ENCODE measurements at regions not wholly inside any gene's neighbourhood (a gene's known extent, or its start where the extent isn't known, plus 50 kb on each side); places are given as distances from the start of the nearest gene placed in this dataset.
"Not testable (repeated sequence)": the region's sequence is repeated elsewhere in the genome, so short reads cannot be mapped to it uniquely, and the experiment has no call there.

- not testable (repeated sequence) for DNase-seq
Observed at GRCh38 chr1:60913708-60914107, 168.7 kb upstream of the NFIA start.

GRCh38 chr1:60913039-60913438 is 169.3 kb upstream of the NFIA start:
- DNase-seq, result no peak

DNA sequence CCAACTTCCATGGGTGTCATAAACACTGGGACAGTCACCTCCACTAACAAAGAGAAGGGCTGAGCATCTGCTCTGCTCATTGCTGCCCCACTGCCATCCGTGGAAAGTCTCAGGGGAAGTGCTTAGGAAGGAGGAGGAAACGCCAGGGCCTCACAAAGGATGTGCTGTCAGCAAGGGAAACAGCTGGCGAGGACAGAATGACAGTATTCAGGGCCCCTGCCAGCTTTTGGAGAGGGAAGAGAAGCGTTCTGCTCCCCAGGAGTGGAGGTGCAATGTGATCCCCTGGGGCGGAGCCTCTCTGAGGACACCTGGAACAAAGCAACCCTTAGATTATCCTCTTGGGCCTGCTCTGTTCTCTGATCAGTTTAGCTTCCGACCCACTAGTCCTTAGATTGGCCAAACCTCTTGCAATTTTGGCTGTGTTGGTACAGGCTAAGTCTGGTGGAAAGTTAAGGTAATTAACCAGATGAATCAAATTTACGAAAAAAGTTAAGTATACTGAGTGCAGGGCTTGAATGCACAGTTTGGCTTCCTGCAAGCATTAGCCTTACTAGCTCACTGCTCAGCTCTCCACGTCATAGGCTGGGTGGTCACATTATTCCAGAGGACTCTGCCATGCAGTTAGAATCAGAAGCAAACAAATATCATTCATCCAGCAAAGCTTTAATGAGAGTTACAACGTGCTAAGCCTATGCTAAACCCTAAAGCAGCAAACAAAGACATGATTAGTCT is 170.2 kb upstream of the NFIA start:
- peak; percentile 82 for DNase-seq

DNA sequence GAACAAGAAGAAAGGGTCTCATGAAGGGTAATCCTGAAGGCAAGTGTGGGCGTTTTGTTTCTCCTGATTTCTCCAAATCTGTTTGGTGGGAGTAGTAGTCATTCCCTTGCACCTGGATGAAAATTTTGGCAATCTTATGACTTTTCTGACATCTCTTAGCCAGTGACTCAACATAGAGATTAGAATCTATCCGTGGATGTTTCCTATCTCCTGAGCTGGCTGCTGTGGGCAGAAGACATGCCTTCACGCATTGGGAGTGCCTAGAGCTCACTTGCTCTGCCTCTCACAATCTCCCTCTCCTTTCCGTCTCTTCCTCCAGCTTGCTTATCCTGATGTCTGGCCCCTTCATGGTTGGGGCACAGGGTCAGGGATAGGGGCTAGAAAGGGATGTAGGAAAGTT is 174.2 kb upstream of the NFIA start:
- no peak for DNase-seq

DNA sequence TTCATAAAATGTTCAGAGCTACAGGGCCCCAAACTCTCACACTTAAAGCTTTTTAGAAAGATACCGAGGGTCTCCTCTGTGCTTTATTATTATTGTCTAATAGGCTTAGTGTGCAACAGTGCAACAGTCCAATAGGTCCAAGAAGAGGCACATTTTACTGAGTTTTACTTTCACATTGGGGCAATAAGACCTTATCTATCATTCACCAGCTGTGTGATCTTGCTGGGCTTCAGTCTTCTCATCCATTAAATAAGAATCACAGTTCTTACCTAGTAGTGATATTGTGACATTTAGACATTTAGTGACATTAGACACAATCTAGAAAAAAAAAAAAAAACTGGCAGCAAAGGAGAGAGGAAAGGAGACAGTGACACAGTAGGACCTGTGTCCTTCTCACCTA is 175.8 kb upstream of the NFIA start:
- no peak for DNase-seq

DNA sequence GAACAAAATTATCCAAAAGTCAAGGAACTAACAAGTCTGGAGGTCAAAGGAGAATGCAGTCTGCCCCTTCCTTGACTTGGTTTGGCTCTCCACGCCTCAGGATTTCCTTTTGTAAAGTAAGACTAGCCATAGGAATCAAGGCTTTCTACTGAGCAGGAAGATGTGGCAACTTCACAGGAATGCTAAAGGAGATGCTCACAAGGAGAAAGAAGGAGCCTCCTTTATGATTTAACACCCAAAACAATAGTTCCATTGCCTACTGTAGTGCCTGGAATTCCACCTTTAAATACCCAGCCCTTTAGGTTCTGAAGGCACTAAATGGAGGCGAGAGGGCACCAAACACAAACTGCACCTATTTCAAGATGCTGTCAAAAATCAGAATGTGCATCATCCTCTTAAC is 176.3 kb upstream of the NFIA start:
- peak; percentile 14 for DNase-seq

- no peak for DNase-seq
Observed at GRCh38 chr1:60904099-60904851, 178.1 kb upstream of the NFIA start.

DNA sequence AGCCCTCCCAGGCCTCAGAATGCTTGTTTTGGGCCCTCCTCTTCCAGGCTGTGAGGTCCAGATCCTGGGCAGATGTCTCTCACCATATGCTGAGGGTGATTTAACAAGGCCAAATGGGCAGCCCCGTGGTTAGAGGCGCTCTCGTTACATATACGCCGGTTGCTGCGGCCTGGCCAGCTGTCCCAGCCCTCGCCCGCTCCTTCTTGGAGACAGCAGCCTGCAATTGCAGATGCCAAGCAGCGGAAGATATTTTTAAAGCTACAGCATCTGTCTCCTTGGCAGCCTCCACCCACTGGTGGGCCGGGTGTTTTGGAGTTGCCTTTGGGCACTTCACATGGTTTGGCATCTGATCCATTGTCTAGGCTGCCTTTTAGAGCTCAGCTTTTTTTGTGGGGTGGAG is 178.8 kb upstream of the NFIA start:
- DNase-seq, result no peak

DNA sequence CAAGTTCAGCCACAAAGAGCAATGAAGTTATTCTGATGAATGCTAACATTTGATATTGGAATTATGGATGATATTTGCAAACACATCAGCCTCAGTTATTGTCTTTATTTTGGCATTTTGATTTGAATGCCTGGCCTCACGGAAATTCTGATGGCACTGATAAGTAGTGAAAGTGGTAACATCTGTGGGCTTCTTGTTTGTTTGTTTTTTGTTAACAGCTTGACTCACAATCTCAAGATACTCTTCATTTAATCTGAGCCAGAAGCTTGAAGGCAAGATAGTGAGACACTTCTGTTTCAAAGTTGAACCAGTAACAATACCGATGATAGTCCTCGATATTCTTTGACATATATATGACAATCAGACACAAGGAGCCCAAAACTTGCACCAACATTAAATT is 182.9 kb upstream of the NFIA start:
- no peak for DNase-seq

- no peak for DNase-seq
Observed at GRCh38 chr1:60898987-60899386, 183.4 kb upstream of the NFIA start.

DNA sequence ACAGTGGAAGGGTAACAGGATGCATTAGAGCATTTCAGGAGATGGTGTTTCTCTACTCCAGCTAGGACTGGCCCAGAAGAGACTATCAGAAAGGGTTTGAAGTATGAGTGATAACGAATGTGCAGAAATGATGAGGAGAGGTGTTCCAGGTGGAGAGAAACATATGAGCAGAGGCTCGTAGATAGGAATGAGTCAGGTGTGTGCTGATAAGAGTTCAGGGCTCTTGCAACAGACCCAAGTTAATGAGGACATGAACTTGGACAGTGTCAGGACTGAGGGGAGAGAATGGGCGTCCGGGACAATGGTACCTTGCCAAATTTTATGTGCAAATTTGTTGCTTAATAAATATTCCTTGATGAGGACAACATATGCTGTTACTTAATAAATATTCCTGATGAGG is 183.9 kb upstream of the NFIA start:
- no peak for DNase-seq

- no peak for DNase-seq
Observed at GRCh38 chr1:60896701-60897363, 185.5 kb upstream of the NFIA start.

GRCh38 chr1:60895701-60896100 is 186.7 kb upstream of the NFIA start:
- DNase-seq, result no peak

- DNase-seq, result no peak
Observed at GRCh38 chr1:60895252-60895651, 187.1 kb upstream of the NFIA start.

DNA sequence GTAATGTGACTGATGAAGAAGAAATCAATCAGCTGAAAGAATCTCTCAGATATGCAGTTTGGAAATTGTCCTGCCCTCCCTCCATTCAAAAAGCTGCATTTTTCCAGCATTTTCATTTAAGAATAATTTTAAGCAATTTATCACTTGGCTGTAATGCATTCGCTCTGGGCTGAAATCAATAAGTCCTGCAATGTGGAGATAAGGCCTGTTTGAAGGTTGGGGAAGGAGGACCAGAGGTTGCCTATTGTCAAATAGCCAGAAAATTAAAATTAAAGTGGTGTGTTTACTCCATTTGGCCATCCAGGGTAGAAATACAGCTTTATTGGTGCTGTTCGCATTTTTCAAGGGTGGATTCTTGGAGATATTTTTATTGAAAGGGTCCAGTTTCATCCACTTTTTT is 187.6 kb upstream of the NFIA start:
- no peak for DNase-seq

- peak; percentile 10 for DNase-seq
Observed at GRCh38 chr1:60894130-60894529, 188.2 kb upstream of the NFIA start.

- DNase-seq, result no peak
Observed at GRCh38 chr1:60893136-60893930, 189.0 kb upstream of the NFIA start.

DNA sequence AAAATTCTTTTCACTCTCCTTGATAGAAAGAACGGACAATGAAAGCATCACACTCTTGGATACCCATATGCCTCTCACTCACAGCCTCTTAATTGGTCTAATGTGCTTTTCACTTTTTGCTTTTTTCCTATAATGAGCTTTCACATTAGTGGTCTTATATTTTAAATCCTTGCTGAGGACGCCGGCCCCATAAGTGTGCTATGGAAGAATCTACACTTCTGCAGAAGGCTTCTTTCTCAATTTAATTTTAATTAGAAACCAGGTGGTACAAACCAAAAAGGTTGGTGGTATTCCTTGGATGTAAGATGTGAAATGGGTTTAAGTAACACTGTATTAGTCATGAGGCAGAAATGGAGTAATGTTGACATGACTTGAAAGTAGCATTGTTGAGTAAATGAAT is 190.6 kb upstream of the NFIA start:
- no peak for DNase-seq

DNA sequence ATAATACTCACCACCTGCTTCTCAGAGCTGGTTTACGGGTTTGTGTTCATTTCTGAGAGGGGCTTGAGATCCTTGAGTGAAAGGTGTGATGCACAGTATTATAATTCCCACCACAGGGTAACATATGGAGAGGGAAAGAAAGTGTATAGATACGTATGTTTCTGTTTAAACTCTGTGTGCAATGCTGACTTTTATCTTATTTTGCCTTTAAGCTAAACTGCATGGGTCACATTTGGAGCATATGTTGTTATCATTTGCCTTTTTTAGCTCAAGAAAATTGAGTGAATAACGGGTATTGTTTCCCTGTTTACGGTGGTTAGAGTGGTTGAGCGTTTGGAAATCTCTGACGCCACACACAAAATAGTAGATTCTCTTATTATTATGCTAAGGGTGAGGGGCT is 191.1 kb upstream of the NFIA start:
- no peak for DNase-seq

- DNase-seq, result no peak
Observed at GRCh38 chr1:60890664-60891063, 191.7 kb upstream of the NFIA start.

GRCh38 chr1:60889709-60890108 is 192.7 kb upstream of the NFIA start:
- DNase-seq, result no peak

DNA sequence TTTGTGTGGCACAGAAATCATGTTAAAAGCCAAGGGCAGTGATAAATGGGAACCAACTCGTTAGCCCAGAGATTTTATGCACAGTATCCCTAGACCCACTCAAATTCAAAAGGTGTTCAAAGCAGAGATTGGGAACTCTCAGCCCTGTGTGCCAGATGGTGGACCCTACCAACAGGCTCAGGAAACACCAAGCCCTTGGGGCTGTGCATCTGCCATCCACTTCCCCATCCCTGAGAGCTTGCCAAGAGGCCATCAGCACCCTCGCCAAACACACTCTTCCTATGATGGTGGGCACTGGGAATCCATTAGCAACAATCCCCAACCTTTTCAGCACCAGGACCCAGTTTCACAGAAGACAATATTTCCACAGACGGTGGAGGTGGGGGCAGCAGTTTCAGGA is 194.2 kb upstream of the NFIA start:
- DNase-seq, result no peak

GRCh38 chr1:60886793-60887331 is 195.5 kb upstream of the NFIA start:
- no peak for DNase-seq
